HG02571 (cell line): ENCODE measurements at regions not wholly inside any gene's neighbourhood (a gene's known extent, or its start where the extent isn't known, plus 50 kb on each side); places are given as distances from the start of the nearest gene placed in this dataset.

Experiments
- ATAC-seq: cut with Tn5 transposase; IDR thresholded peaks from one replicate; pipeline ENCODE4 v1.9.1; 2021; ENCODE audit warnings: mild to moderate bottlenecking, moderate library complexity; ENCODE audit not compliant: unreplicated experiment

- ATAC-seq, result no peak
These were observed 767.7 kb upstream of the ADGRL2 start for GRCh38 chr1:81032973-81033425.

- no peak for ATAC-seq
These were observed 768.4 kb upstream of the ADGRL2 start for GRCh38 chr1:81032374-81032773.

- no peak for ATAC-seq
These were observed 770.3 kb upstream of the ADGRL2 start for GRCh38 chr1:81030441-81030840.

GRCh38 chr1:81029266-81029665 is 771.5 kb upstream of the ADGRL2 start:
- no peak for ATAC-seq

- no peak for ATAC-seq
These were observed 777.5 kb upstream of the ADGRL2 start for GRCh38 chr1:81023187-81023724.

GRCh38 chr1:81021134-81021533 is 779.6 kb upstream of the ADGRL2 start:
- no peak for ATAC-seq

GRCh38 chr1:81020506-81020905 is 780.2 kb upstream of the ADGRL2 start:
- no peak for ATAC-seq

GRCh38 chr1:81010126-81010525 is 790.6 kb upstream of the ADGRL2 start:
- no peak for ATAC-seq

- ATAC-seq, result no peak
These were observed 792.4 kb upstream of the ADGRL2 start for GRCh38 chr1:81008293-81008692.

GRCh38 chr1:81007024-81007423 is 793.7 kb upstream of the ADGRL2 start:
- no peak for ATAC-seq

GRCh38 chr1:81006502-81006901 is 794.2 kb upstream of the ADGRL2 start:
- ATAC-seq, result no peak

- no peak for ATAC-seq
These were observed 796.7 kb upstream of the ADGRL2 start for GRCh38 chr1:81004011-81004410.

- no peak for ATAC-seq
These were observed 805.8 kb upstream of the ADGRL2 start for GRCh38 chr1:80994934-80995333.

- ATAC-seq, result no peak
These were observed 806.7 kb upstream of the ADGRL2 start for GRCh38 chr1:80994038-80994437.

GRCh38 chr1:80993154-80993980 is 807.4 kb upstream of the ADGRL2 start:
- no peak for ATAC-seq

- no peak for ATAC-seq
These were observed 811.3 kb upstream of the ADGRL2 start for GRCh38 chr1:80989455-80989854.

- no peak for ATAC-seq
These were observed 811.8 kb upstream of the ADGRL2 start for GRCh38 chr1:80988926-80989325.

GRCh38 chr1:80987824-80988223 is 812.9 kb upstream of the ADGRL2 start:
- no peak for ATAC-seq

GRCh38 chr1:80987106-80987505 is 813.6 kb upstream of the ADGRL2 start:
- ATAC-seq, result no peak

GRCh38 chr1:80982831-80983230 is 817.9 kb upstream of the ADGRL2 start:
- no peak for ATAC-seq

GRCh38 chr1:80973101-80973500 is 827.6 kb upstream of the ADGRL2 start:
- ATAC-seq, result no peak

GRCh38 chr1:80966266-80966665 is 834.5 kb upstream of the ADGRL2 start:
- ATAC-seq, result no peak

GRCh38 chr1:80962564-80962963 is 838.2 kb upstream of the ADGRL2 start:
- no peak for ATAC-seq
